Calu3 (cell line): ENCODE measurements at regions not wholly inside any gene's neighbourhood (a gene's known extent, or its start where the extent isn't known, plus 50 kb on each side); places are given as distances from the start of the nearest gene placed in this dataset.
"Not testable (repeated sequence)": the region's sequence is repeated elsewhere in the genome, so short reads cannot be mapped to it uniquely, and the experiment has no call there.

Experiments
- BruUV-seq: library from RNA; stranded (reverse); fragments of 400-500 nt; replicated peaks from 2 replicates; lab custom pipeline; 2021; lab: Mats Ljungman, UMichigan
- CTCF ChIA-PET: fragments of 300-600 bp; sonication (Branson Sonifier 250); formaldehyde crosslinking; loops from one replicate; lab custom pipeline; 2022; ENCODE audit warnings: antibody characterized with exemption; lab: Charles Lee
- DNase-seq: peaks from one replicate; pipeline ENCODE4 v3.0.0; 2022
- H3K27ac Mint-ChIP-seq: one replicate; pipeline ENCODE4 v1.8.0; 2022; ENCODE audit warnings: mixed read lengths; ENCODE audit not compliant: unreplicated experiment
- H3K27me3 Mint-ChIP-seq: one replicate; pipeline ENCODE4 v1.8.0; 2022; ENCODE audit warnings: mixed read lengths; ENCODE audit not compliant: unreplicated experiment
- H3K36me3 Mint-ChIP-seq: one replicate; pipeline ENCODE4 v1.8.0; 2022; ENCODE audit warnings: mild to moderate bottlenecking, moderate library complexity, mixed read lengths; ENCODE audit not compliant: insufficient read depth, unreplicated experiment
- H3K4me1 Mint-ChIP-seq: one replicate; pipeline ENCODE4 v1.8.0; 2022; ENCODE audit warnings: mild to moderate bottlenecking, low read depth, mixed read lengths; ENCODE audit not compliant: unreplicated experiment
- H3K4me3 Mint-ChIP-seq: one replicate; pipeline ENCODE4 v1.8.0; 2022; ENCODE audit warnings: mild to moderate bottlenecking, low read depth, moderate library complexity, mixed read lengths; ENCODE audit not compliant: unreplicated experiment
- H3K9me3 Mint-ChIP-seq: one replicate; pipeline ENCODE4 v1.8.0; 2022; ENCODE audit warnings: low read depth, mixed read lengths; ENCODE audit not compliant: unreplicated experiment
- intact Hi-C: fragments of 100-400 bp; cut with micrococcal nuclease; formaldehyde crosslinking; loops from one replicate; pipeline ENCODE4 v1.10.0; 2022; ENCODE audit not compliant: unreplicated experiment
- TF ChIP-seq, protein P1 (sequence below): fragments of 200-600 bp; IDR thresholded peaks from one replicate; pipeline ENCODE4 v1.8.0; 2022; ENCODE audit warnings: antibody characterized with exemption; ENCODE audit not compliant: unreplicated experiment

- no peak overlapping the region for H3K27ac Mint-ChIP-seq
- H3K4me3 Mint-ChIP-seq = no peak overlapping the region
- DNase-seq = no peak
- intact Hi-C loops = no loop called here
- H3K27me3 Mint-ChIP-seq = no peaks in the 10 kb centered on the region
- no peaks in the 10 kb centered on the region for H3K9me3 Mint-ChIP-seq
- no peaks in the 10 kb centered on the region for H3K36me3 Mint-ChIP-seq
- no peaks in the 10 kb centered on the region for H3K4me1 Mint-ChIP-seq
- TF ChIP-seq, protein P1, sequence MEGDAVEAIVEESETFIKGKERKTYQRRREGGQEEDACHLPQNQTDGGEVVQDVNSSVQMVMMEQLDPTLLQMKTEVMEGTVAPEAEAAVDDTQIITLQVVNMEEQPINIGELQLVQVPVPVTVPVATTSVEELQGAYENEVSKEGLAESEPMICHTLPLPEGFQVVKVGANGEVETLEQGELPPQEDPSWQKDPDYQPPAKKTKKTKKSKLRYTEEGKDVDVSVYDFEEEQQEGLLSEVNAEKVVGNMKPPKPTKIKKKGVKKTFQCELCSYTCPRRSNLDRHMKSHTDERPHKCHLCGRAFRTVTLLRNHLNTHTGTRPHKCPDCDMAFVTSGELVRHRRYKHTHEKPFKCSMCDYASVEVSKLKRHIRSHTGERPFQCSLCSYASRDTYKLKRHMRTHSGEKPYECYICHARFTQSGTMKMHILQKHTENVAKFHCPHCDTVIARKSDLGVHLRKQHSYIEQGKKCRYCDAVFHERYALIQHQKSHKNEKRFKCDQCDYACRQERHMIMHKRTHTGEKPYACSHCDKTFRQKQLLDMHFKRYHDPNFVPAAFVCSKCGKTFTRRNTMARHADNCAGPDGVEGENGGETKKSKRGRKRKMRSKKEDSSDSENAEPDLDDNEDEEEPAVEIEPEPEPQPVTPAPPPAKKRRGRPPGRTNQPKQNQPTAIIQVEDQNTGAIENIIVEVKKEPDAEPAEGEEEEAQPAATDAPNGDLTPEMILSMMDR = no peak
- CTCF ChIA-PET = interaction anchor here (0.7 to 0.9 kb wide), 2 partner anchors 47 to 232 kb away, joined by 5 to 6 read pairs; no protein-coding TSS in a partner anchor
- BruUV-seq = no TSS peak
Measured at GRCh38 chr9:129541270-129541669, 79.6 kb downstream of the C9orf50 start.

- Mint-ChIP-seq H3K27me3 (no peaks in the 10 kb centered on the region), H3K9me3 (no peaks in the 10 kb centered on the region), H3K36me3 (no peaks in the 10 kb centered on the region), H3K27ac (no peak overlapping the region), H3K4me1 (no peaks in the 10 kb centered on the region), H3K4me3 (no peak overlapping the region)
- intact Hi-C loops = no loop called here
- CTCF ChIA-PET = no interaction called here
- BruUV-seq = no TSS peak
- DNase-seq = no peak
- TF ChIP-seq, protein P1 = no peak
Measured at GRCh38 chr9:129539446-129539845, 81.5 kb downstream of the C9orf50 start.

DNA sequence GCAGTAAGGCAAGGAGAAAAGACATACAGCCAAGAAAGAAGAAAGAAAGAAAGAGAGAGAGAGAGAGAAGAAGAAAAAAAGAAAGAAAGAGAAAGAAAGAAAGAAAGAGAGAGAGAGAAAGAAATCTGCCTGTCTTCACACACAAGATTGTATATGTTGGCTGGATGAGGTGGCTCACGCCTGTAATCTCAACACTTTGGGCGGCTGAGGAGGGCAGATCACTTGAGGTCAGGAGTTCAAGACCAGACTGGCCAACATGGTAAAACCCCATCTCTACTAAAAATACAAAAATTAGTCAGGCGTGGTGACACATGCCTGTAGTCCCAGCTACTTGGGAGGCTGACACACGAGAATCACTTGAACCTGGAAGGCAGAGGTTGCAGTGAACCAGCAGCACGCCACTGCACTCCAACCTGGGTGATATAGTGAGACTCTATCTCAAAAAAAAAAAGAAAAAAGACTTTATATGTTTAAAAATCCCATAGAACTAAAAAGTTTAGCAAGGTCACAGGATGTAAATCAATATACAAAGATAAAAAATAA lies 89.0 kb downstream of the C9orf50 start:
- BruUV-seq, H3K4me3 Mint-ChIP-seq, H3K27me3 Mint-ChIP-seq, DNase-seq, H3K4me1 Mint-ChIP-seq, H3K36me3 Mint-ChIP-seq, intact Hi-C loops, H3K27ac Mint-ChIP-seq: not testable (repeated sequence)
- peaks cover 11% of the 10 kb centered on the region for H3K9me3 Mint-ChIP-seq
- CTCF ChIA-PET = interaction anchor here (0.5 kb wide), 1 partner anchor 465 kb away, joined by 3 read pairs; no protein-coding TSS in a partner anchor

DNA sequence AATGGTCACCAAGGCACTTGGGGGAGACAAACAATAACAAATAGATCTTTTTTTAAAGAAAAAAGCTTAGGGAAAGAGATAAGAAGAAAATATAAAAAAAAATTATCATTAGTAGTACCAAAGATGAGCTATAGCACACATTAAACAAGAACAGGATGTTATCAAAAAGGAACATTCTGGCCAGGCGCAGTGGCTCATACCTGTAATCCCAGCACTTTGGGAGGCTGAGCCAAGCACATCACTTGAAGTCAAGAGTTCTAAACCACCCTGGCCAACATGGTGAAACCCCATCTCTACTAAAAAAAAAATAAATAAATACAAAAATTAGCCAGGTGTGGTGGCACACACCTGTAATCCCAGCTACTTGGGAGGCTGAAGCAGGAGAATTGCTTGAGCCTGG lies 92.9 kb downstream of the C9orf50 start:
- H3K27me3 Mint-ChIP-seq, CTCF ChIA-PET, BruUV-seq, H3K27ac Mint-ChIP-seq, DNase-seq, intact Hi-C loops, H3K4me1 Mint-ChIP-seq, H3K4me3 Mint-ChIP-seq: not testable (repeated sequence)
- Mint-ChIP-seq H3K36me3 (peaks cover 12% of the 10 kb centered on the region), H3K9me3 (peaks cover 15% of the 10 kb centered on the region)

GRCh38 chr9:129525656-129526196 lies 95.2 kb downstream of the C9orf50 start:
- TF ChIP-seq, protein P1 = no peak
- Mint-ChIP-seq H3K27ac (no peak overlapping the region), H3K27me3 (no peaks in the 10 kb centered on the region), H3K36me3 (peaks cover 12% of the 10 kb centered on the region), H3K4me1 (peaks cover 9% of the 10 kb centered on the region), H3K4me3 (no peak overlapping the region), H3K9me3 (peaks cover 10% of the 10 kb centered on the region)
- no peak for DNase-seq
- intact Hi-C loops = no loop called here
- CTCF ChIA-PET = no interaction called here
- BruUV-seq = no TSS peak
